Esophagus muscularis mucosa (tissue), 3 donors: ENCODE measurements at regions not wholly inside any gene's neighbourhood (a gene's known extent, or its start where the extent isn't known, plus 50 kb on each side); places are given as distances from the start of the nearest gene placed in this dataset.

Source experiments
- CTCF ChIP-seq, 3 experiments: fragments of 200-600 bp in 2 of 3; fragments of 450-650 bp in 1 of 3; sonication (generic) in 2 of 3; IDR thresholded peaks; one replicate each; pipeline ENCODE4 v1.5.1; 2017 to 2019; ENCODE audit warnings: antibody characterized with exemption in 3 of 3, mild to moderate bottlenecking in 2 of 3, moderate library complexity in 1 of 3
- POLR2A ChIP-seq: fragments of 450-650 bp; IDR thresholded peaks from one replicate; pipeline ENCODE4 v1.6.1; 2017; ENCODE audit warnings: antibody characterized with exemption, moderate library complexity, mild to moderate bottlenecking, low read depth
- POLR2AphosphoS5 ChIP-seq, 2 donors: sonication (generic); formaldehyde crosslinking; IDR thresholded peaks; one replicate each; pipeline ENCODE4 v1.6.1; 2017; ENCODE audit warnings: antibody characterized with exemption in 2 of 2

GRCh38 chr3:30302027-30302426 is 304.4 kb upstream of the TGFBR2 start:
- TF ChIP-seq CTCF (IDR thresholded peaks at IDR 0.05) (no peak), POLR2A (no peak), POLR2AphosphoS5 (IDR thresholded peaks at IDR 0.05) (no peak)
